ENCODE measurements at regions not wholly inside any gene's neighbourhood (a gene's known extent, or its start where the extent isn't known, plus 50 kb on each side); places are given as distances from the start of the nearest gene placed in this dataset.

DNA sequence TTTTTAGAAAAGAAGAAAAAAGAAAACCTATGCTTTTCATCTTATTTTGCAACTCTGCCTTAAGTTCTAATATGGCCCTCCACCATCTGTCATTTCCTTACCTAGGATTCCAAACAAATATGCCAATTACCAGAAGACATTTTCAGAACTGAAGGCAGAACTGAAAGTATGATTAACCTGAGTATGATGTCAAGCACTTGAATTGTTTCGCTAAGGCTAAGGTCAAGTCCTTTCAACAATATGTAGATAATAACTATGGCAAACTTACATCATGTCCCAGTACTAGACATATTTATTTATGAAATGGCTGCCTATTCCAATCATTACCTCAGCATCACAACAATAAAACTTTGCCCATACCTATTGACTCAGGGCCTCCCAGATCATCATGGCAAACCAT, 91.0 kb downstream of the OR13H1 start:
- no peak for TF ChIP-seq POLR2AphosphoS5 (IDR thresholded peaks at IDR 0.05; ENCODE audit: low read depth, low read length)
- TF ChIP-seq TAF1 (IDR thresholded peaks at IDR 0.05; ENCODE audit: low read depth, low read length) = no peak
- no peak for TF ChIP-seq POLR2A (IDR thresholded peaks at IDR 0.05; ENCODE audit: low read depth, low read length)
- TF ChIP-seq POU2F2 (IDR thresholded peaks at IDR 0.05; ENCODE audit: low read depth, low read length) = no peak
